GM19238 (cell line): ENCODE measurements at regions not wholly inside any gene's neighbourhood (a gene's known extent, or its start where the extent isn't known, plus 50 kb on each side); places are given as distances from the start of the nearest gene placed in this dataset.
"Not testable (repeated sequence)": the region's sequence is repeated elsewhere in the genome, so short reads cannot be mapped to it uniquely, and the experiment has no call there.

ENCODE experiments used
- DNase-seq: peaks from one replicate; pipeline ENCODE4 v3.0.0; 2011; ENCODE audit warnings: low spot score; ENCODE audit not compliant: insufficient read length

GRCh38 chr3:115252679-115253078 is 105.6 kb upstream of the ZBTB20 start:
- DNase-seq = no peak

GRCh38 chr3:115254492-115255196 is 107.6 kb upstream of the ZBTB20 start:
- DNase-seq = no peak

GRCh38 chr3:115255197-115255585 is 108.1 kb upstream of the ZBTB20 start:
- no peak for DNase-seq

- DNase-seq = no peak
These were observed 123.8 kb upstream of the ZBTB20 start for GRCh38 chr3:115270849-115271248.

- DNase-seq = no peak
These were observed 125.1 kb upstream of the ZBTB20 start for GRCh38 chr3:115272036-115272824.

GRCh38 chr3:115275896-115276295 is 128.8 kb upstream of the ZBTB20 start:
- DNase-seq = no peak

- DNase-seq = no peak
These were observed 132.9 kb upstream of the ZBTB20 start for GRCh38 chr3:115279939-115280338.

GRCh38 chr3:115280506-115280905 is 133.4 kb upstream of the ZBTB20 start:
- no peak for DNase-seq

GRCh38 chr3:115281697-115282675 is 134.9 kb upstream of the ZBTB20 start:
- no peak for DNase-seq

GRCh38 chr3:115284980-115285379 is 137.9 kb upstream of the ZBTB20 start:
- no peak for DNase-seq

GRCh38 chr3:115286529-115287197 is 139.6 kb upstream of the ZBTB20 start:
- DNase-seq = no peak

- no peak for DNase-seq
These were observed 140.1 kb upstream of the ZBTB20 start for GRCh38 chr3:115287198-115287597.

- DNase-seq = no peak
These were observed 145.0 kb upstream of the ZBTB20 start for GRCh38 chr3:115292131-115292530.

GRCh38 chr3:115292677-115293165 is 145.6 kb upstream of the ZBTB20 start:
- no peak for DNase-seq

- DNase-seq = no peak
These were observed 146.2 kb upstream of the ZBTB20 start for GRCh38 chr3:115293321-115293720.

- no peak for DNase-seq
These were observed 154.3 kb upstream of the ZBTB20 start for GRCh38 chr3:115301364-115301860.

- not testable (repeated sequence) for DNase-seq
These were observed 170.9 kb upstream of the ZBTB20 start for GRCh38 chr3:115317953-115318352.

GRCh38 chr3:115321400-115321805 is 174.3 kb upstream of the ZBTB20 start:
- no peak for DNase-seq

GRCh38 chr3:115322901-115323300 is 175.8 kb upstream of the ZBTB20 start:
- no peak for DNase-seq

- DNase-seq = no peak
These were observed 176.3 kb upstream of the ZBTB20 start for GRCh38 chr3:115323380-115323779.

GRCh38 chr3:115324056-115324455 is 177.0 kb upstream of the ZBTB20 start:
- no peak for DNase-seq
